ENCODE measurements at regions not wholly inside any gene's neighbourhood (a gene's known extent, or its start where the extent isn't known, plus 50 kb on each side); places are given as distances from the start of the nearest gene placed in this dataset.
"Not testable (repeated sequence)": the region's sequence is repeated elsewhere in the genome, so short reads cannot be mapped to it uniquely, and the experiment has no call there.

DNA sequence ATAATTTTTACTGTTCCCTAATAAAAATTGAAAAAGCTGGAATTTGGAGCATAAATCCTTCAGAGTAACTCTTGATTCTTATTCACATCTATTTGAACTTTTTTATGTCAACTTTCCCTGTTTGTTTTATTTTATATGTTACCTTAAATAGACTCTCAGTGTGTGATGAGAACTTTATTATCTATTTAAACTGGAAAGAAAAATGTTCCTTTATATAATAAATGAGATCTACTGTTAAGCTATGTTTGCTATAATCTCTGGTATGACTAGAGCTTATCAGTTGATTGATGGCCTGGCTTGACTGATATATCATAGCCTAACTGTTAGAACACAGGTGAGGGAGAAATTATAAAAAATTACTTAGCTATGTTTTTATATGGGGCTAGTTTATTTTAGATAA is 330.6 kb upstream of the EPHA6 start:
- no peak for DNase-seq (ENCODE audit: low spot score)

DNA sequence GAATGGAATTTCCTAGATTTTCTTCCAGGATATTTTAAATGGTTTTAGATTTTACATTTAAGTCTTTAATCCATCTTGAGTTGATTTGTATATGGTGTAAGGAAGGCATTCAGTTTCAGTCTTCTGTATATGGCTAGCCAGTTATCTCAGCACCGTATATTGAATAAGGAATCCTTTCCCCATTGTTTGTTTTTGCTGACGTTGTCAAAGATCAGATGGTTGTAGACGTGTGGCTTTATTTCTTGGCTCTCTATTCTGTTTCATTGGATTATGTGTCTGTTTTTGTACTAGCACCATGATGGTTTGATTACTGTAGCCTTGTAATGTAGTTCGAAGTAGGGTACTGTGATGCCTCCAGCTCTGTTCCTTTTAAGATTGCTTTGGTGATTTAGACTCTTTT is 325.7 kb upstream of the EPHA6 start:
- DNase-seq (ENCODE audit: low spot score): no peak

GRCh38 chr3:96491023-96491422 is 323.4 kb upstream of the EPHA6 start:
- DNase-seq (ENCODE audit: low spot score): no peak

DNA sequence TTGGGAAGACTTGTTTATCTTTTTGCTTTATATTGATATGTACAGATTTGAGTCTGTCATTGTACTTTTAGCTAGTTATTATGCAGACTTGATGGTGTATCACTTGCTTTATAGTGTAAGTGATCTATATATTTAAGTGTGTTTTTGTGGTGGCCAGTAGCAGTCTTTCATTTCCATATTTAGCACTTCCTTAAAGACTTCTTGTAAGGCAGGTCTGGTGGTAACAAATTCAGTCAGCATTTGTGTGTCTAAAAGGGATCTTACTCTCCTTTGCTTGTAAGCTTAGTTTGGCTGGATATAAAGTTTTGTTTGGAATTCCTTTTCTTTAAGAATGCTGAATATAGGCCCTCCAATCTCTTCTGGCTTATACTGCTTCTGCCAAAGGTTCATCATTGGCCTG is 322.5 kb upstream of the EPHA6 start:
- no peak for DNase-seq (ENCODE audit: low spot score)

DNA sequence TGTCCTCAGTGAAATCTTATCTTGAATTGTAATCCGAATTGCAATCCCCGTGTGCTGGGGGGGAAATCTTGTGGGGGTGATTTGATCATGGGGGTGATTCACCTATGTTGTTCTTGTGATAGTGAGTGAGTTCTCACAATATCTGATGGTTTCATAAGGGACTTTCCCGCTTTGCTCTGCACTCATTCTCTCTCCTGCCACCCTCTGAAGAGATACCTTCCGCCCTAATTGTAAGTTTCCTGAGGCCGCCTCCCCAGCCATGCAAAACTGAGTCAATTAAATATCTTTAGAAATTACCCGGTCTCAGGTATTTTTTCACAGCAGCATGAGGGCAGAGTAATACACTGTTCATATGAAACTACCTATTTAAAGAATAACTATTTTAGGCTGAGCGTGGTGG is 304.1 kb upstream of the EPHA6 start:
- no peak for DNase-seq (ENCODE audit: low spot score)

GRCh38 chr3:96537165-96537564 is 277.2 kb upstream of the EPHA6 start:
- no peak for DNase-seq (ENCODE audit: low spot score)

DNA sequence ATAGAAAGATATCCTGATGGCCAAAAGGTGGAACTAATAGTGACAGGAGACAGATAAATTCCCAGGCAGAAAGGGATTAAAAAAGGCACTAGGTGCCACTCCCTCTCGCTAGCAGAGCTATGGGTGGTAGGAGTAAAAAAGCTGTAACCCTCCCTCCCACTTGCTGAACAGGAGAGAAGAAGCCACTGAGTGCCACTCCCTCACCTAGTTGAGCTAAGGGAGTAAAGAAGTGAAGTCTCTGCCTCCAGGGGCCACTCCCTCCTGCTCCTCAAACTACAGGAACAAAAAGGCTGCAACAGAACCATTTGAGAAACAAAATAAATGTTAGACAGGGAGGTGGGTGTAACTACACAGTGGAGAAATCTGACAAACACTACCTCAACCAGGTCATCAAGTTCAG is 276.2 kb upstream of the EPHA6 start:
- no peak for DNase-seq (ENCODE audit: low spot score)

DNA sequence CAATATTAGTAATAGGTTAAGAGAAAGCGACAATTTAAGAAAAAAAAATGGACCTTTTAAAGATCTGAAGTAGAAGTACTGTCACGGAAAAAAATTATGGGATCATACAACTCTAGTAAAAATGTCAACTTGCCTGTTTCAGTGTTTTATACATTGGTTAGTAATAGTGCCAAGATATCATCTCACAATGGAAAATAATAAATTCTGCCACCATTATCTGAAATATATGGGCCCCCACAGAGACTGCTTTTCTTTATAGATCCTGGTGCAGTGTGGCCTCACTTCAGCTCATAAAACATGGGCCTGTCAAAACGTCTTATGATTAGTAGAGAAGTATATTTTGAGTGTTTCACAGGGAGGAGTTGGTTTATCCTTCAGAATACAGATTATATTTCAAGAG is 266.3 kb upstream of the EPHA6 start:
- DNase-seq (ENCODE audit: low spot score): no peak

- no peak for DNase-seq (ENCODE audit: low spot score)
Observed at GRCh38 chr3:96576935-96577334, 237.5 kb upstream of the EPHA6 start.

DNA sequence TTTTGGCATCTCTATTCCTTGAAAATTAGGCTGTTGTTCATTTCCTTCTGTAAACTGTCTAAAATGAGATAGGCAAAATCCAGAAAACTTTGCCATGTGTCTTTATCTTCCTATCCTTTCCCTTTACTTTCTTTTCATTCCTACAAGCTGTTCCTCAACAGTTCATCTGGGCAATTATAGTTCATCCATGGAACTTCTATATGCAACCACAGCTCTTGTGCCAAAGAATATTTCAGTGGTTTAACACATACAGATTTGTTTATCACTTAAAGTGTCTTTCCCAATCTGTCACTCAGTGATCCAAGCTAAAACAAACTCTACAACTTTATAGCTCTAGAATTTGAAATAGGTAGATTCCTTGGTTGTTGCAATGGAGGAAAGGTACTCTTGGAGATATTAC is 230.3 kb upstream of the EPHA6 start:
- no peak for DNase-seq (ENCODE audit: low spot score)

- not testable (repeated sequence) for DNase-seq (ENCODE audit: low spot score)
Observed at GRCh38 chr3:96606865-96607264, 207.5 kb upstream of the EPHA6 start.

- peak; percentile 17 for DNase-seq (ENCODE audit: low spot score)
Observed at GRCh38 chr3:96619475-96619874, 194.9 kb upstream of the EPHA6 start.

GRCh38 chr3:96622878-96623277 is 191.5 kb upstream of the EPHA6 start:
- no peak for DNase-seq (ENCODE audit: low spot score)

- DNase-seq (ENCODE audit: low spot score): no peak
Observed at GRCh38 chr3:96631050-96631449, 183.3 kb upstream of the EPHA6 start.

- DNase-seq (ENCODE audit: low spot score): no peak
Observed at GRCh38 chr3:96646596-96646995, 167.8 kb upstream of the EPHA6 start.

DNA sequence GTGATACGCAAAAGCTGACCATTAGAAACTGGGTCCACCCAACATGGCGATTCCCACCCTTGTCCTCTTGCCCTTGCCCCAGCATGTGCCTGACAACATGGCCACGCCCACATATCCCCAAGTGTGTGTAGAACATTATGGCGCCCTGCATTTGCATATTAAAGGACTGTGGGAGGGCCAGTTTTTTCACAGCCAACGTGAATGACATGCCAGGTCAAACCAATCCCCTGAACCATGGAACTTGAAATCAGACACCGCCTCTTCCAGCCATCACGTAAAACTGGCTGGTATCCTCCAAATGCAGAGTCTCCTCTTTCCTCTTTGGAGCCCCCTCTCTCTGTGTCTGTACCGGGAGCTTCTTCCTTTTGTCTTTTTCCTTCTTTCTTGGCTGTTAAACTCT is 156.7 kb upstream of the EPHA6 start:
- no peak for DNase-seq (ENCODE audit: low spot score)

GRCh38 chr3:96671861-96672595 is 142.4 kb upstream of the EPHA6 start:
- DNase-seq (ENCODE audit: low spot score): not testable (repeated sequence)

GRCh38 chr3:96677156-96677555 is 137.2 kb upstream of the EPHA6 start:
- no peak for DNase-seq (ENCODE audit: low spot score)

- DNase-seq (ENCODE audit: low spot score): no peak
Observed at GRCh38 chr3:96678325-96678724, 136.1 kb upstream of the EPHA6 start.

- no peak for DNase-seq (ENCODE audit: low spot score)
Observed at GRCh38 chr3:96700322-96701315, 113.8 kb upstream of the EPHA6 start.

DNA sequence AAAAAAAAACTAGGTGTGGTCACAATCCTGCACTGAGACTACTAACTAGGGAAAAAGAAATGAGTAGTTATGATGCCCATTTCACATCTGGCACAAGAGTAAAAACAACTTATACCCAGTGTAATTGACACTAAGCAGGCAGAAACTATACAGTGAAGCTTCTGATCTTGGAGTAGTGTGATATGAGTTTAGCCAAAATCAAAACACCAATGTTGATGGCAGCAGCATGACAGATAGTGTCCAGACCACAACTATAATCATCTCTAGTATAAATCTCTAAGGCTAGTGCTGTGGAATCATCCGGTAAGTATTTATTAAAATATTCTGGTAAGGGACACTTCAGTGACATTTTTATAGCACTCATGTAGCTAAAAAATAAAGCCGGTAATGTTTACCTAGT is 108.5 kb upstream of the EPHA6 start:
- DNase-seq (ENCODE audit: low spot score): no peak

GRCh38 chr3:96706509-96706908 is 107.9 kb upstream of the EPHA6 start:
- DNase-seq (ENCODE audit: low spot score): no peak

GRCh38 chr3:96711816-96712215 is 102.6 kb upstream of the EPHA6 start:
- no peak for DNase-seq (ENCODE audit: low spot score)

Data from D341Med (cell line).